ENCODE measurements at regions not wholly inside any gene's neighbourhood (a gene's known extent, or its start where the extent isn't known, plus 50 kb on each side); places are given as distances from the start of the nearest gene placed in this dataset.

DNA sequence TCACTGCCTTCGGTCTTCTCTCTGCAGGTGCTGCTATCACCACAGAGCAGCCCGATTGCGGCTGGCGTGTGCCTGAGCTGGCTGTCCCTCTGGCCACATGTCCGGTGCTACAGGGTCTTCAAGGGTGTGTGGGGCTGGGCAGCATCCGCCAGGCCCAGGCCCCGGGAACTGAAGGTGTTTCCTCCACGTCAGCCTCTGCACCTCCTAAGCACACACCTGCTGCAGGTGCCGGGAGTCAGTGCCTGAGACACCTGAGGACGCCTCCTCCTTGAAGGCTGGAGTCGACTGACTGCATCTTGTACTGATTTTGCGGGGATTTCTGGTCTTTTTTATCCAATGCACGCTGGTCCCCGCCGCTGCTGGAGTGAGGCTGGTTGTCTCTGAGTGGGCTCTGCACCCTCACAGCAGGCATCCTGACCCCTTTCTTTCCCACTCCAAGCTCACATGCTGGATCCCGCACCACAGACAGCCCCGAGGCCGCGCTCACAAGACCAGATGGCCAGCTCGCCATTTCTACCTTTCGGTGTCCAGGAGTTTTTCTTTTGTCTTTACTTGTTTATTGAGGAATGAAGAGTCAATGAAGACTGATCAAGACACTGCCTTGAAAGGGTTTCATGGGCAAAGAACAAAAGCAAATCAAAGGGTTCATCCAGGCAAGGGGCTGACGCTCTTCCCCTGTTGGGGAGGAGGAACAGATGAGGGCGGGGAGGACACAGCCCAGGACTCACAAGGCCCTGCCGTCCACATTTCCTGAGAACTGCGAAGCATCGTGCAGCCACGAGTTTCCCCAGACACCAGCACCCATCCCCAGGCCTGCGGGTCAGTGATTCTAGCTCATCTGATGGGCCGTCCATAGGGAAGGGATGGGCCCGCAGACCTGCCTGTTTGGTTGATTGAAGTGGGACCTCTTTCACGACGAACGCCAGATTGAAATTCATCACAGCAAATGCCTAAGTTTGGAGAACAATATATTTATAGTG lies 203.8 kb upstream of the SOX1 start:
- DNase-seq: no peak
- intact Hi-C loops (cut with DNase I; ENCODE audit: low total_unique reads): no loop called here
- TF ChIP-seq POLR2A (IDR thresholded peaks at IDR 0.05) (no peak), POLR2AphosphoS5 (IDR thresholded peaks at IDR 0.05) (no peak), EP300 (IDR thresholded peaks at IDR 0.05; ENCODE audit: low read depth) (no peak)
- TF ChIP-seq, protein P1, sequence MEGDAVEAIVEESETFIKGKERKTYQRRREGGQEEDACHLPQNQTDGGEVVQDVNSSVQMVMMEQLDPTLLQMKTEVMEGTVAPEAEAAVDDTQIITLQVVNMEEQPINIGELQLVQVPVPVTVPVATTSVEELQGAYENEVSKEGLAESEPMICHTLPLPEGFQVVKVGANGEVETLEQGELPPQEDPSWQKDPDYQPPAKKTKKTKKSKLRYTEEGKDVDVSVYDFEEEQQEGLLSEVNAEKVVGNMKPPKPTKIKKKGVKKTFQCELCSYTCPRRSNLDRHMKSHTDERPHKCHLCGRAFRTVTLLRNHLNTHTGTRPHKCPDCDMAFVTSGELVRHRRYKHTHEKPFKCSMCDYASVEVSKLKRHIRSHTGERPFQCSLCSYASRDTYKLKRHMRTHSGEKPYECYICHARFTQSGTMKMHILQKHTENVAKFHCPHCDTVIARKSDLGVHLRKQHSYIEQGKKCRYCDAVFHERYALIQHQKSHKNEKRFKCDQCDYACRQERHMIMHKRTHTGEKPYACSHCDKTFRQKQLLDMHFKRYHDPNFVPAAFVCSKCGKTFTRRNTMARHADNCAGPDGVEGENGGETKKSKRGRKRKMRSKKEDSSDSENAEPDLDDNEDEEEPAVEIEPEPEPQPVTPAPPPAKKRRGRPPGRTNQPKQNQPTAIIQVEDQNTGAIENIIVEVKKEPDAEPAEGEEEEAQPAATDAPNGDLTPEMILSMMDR (IDR thresholded peaks at IDR 0.05): no peak
- Histone ChIP-seq H3K27ac (no peak overlapping the region), H3K4me3 (no peak overlapping the region), H3K27me3 (no peaks in the 10 kb centered on the region), H3K36me3 (no peaks in the 10 kb centered on the region), H3K9me3 (no peaks in the 10 kb centered on the region), H3K4me1 (no peaks in the 10 kb centered on the region)
- in situ Hi-C loops (cut with MboI; ENCODE audit: low pct_ligation_motif_present in 1 of 4, low pct_unique_long_range_greater_than_20kb in 1 of 4, low sequenced_read_pairs in 3 of 4): no loop called here
- WGBS, 2 donors (ENCODE audit: low coverage in 1 of 2): 85 to 90% methylated on average over 18 to 33 of the region's 33 CpGs

DNA sequence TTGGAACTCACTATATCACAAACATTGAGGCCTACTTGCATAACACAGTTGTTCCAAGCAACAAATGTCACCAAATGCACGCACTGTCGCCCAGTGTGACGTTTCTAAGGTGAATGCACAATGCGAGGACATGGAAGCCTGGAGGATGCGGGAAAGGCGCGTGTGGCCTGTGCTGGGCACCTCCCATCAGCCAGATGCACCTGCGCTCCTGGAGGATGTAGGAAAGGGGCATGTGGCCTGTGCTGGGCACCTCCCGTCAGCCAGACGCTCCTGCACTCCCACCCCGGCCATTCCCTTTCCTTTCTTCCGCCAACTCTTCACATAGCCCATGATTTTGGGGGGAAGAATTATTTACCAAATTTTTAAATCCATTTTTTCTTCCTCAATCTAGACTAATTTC lies 202.4 kb upstream of the SOX1 start:
- TF ChIP-seq, protein P1 (IDR thresholded peaks at IDR 0.05): no peak
- TF ChIP-seq EP300 (IDR thresholded peaks at IDR 0.05; ENCODE audit: low read depth) (no peak), POLR2AphosphoS5 (IDR thresholded peaks at IDR 0.05) (no peak), POLR2A (IDR thresholded peaks at IDR 0.05) (no peak)
- Histone ChIP-seq H3K9me3 (no peaks in the 10 kb centered on the region), H3K27ac (no peak overlapping the region), H3K27me3 (no peaks in the 10 kb centered on the region), H3K4me1 (no peaks in the 10 kb centered on the region), H3K4me3 (no peak overlapping the region), H3K36me3 (no peaks in the 10 kb centered on the region)
- 90 to 91% methylated on average over 6 to 12 of the region's 12 CpGs for WGBS, 2 donors (ENCODE audit: low coverage in 1 of 2)
- in situ Hi-C loops (cut with MboI; ENCODE audit: low pct_ligation_motif_present in 1 of 4, low pct_unique_long_range_greater_than_20kb in 1 of 4, low sequenced_read_pairs in 3 of 4) (no loop called here), intact Hi-C loops (cut with DNase I; ENCODE audit: low total_unique reads) (no loop called here)
- no peak for DNase-seq

DNA sequence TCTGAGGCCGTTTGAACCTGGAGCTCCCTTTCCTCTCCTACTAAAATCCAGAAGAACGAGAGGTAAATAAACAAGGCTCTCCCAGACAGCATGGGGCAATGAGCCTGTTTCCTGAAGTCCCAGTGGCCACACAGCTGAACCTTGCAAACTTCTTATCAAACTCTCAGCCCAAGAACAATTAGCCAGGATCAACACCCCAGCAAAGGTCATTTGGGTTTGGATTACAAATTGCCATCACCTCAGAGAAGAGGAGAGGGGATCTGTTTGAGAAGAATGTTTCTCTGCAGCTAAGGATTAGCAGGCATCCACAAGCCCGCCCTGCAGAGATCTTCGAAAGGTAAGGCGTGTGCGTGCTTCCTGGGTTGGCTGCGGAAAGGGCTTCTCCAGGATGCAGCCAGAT lies 201.9 kb upstream of the SOX1 start:
- no peaks in the 10 kb centered on the region for H3K27me3 ChIP-seq
- TF ChIP-seq POLR2AphosphoS5 (IDR thresholded peaks at IDR 0.05): no peak
- TF ChIP-seq, protein P1 (IDR thresholded peaks at IDR 0.05): no peak
- no peak for TF ChIP-seq POLR2A (IDR thresholded peaks at IDR 0.05)
- TF ChIP-seq EP300 (IDR thresholded peaks at IDR 0.05; ENCODE audit: low read depth): no peak
- in situ Hi-C loops (cut with MboI; ENCODE audit: low pct_ligation_motif_present in 1 of 4, low pct_unique_long_range_greater_than_20kb in 1 of 4, low sequenced_read_pairs in 3 of 4) (no loop called here), intact Hi-C loops (cut with DNase I; ENCODE audit: low total_unique reads) (no loop called here)
- H3K4me3 ChIP-seq: no peak overlapping the region
- no peaks in the 10 kb centered on the region for H3K4me1 ChIP-seq
- no peaks in the 10 kb centered on the region for H3K36me3 ChIP-seq
- WGBS, 2 donors (ENCODE audit: low coverage in 1 of 2): 20 to 73% methylated on average over 1 to 7 of the region's 7 CpGs
- H3K27ac ChIP-seq: no peak overlapping the region
- no peaks in the 10 kb centered on the region for H3K9me3 ChIP-seq
- no peak for DNase-seq

DNA sequence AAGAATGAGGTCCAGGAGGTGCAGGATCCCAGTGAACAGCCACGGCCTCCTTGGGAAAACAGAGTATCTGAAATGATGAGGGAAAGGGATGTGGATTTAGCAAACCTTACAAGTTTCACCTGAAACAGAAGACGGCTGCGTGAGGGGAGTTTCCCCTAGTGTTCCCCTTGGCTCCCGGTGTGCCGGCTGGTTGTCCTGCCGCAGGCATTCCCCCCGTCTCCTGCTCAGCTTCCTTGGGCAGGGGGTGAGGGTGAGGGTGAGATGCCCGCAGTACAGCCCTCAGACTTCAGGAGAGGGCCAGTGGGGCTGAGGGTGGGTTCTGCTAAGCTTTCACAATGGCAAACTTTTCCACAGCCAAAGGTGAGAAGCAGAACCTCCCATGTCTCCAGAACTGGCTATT lies 201.1 kb upstream of the SOX1 start:
- no peak for DNase-seq
- Histone ChIP-seq H3K36me3 (no peaks in the 10 kb centered on the region), H3K27me3 (no peaks in the 10 kb centered on the region), H3K9me3 (no peaks in the 10 kb centered on the region), H3K27ac (no peak overlapping the region), H3K4me3 (no peak overlapping the region), H3K4me1 (no peaks in the 10 kb centered on the region)
- in situ Hi-C loops (cut with MboI; ENCODE audit: low pct_ligation_motif_present in 1 of 4, low pct_unique_long_range_greater_than_20kb in 1 of 4, low sequenced_read_pairs in 3 of 4): no loop called here
- TF ChIP-seq POLR2AphosphoS5 (IDR thresholded peaks at IDR 0.05) (no peak), POLR2A (IDR thresholded peaks at IDR 0.05) (no peak), EP300 (IDR thresholded peaks at IDR 0.05; ENCODE audit: low read depth) (no peak)
- TF ChIP-seq, protein P1 (IDR thresholded peaks at IDR 0.05): no peak
- WGBS, 2 donors (ENCODE audit: low coverage in 1 of 2): 76 to 79% methylated on average over 3 to 8 of the region's 8 CpGs
- intact Hi-C loops (cut with DNase I; ENCODE audit: low total_unique reads): no loop called here
